Muscle of arm (tissue), 1 donor: ENCODE measurements at regions not wholly inside any gene's neighbourhood (a gene's known extent, or its start where the extent isn't known, plus 50 kb on each side); places are given as distances from the start of the nearest gene placed in this dataset.
"Not testable (repeated sequence)": the region's sequence is repeated elsewhere in the genome, so short reads cannot be mapped to it uniquely, and the experiment has no call there.

Source experiments
- DNase-seq: peaks from one replicate; pipeline ENCODE4 v3.0.0-alpha.2; 2013

DNA sequence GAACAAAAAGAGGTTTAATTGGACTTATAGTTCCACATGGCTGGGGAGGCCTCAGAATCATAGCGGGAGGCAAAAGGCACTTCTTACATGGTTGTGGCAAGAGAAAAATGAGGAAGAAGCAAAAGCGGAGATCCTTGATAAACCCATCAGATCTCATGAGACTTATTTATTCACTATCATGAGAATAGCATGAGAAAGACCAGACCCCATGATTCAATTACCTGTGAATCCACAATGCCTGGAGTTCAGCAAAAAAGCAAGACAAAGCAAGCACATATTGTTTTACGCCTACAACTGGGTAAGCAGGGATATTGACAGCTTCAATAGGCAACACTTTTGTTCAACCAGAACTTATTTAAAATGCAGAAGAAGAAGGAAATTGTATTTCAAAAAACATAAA is 218.2 kb downstream of the RPL10L start:
- no peak for DNase-seq

GRCh38 chr14:46432516-46432915 is 219.1 kb downstream of the RPL10L start:
- no peak for DNase-seq

DNA sequence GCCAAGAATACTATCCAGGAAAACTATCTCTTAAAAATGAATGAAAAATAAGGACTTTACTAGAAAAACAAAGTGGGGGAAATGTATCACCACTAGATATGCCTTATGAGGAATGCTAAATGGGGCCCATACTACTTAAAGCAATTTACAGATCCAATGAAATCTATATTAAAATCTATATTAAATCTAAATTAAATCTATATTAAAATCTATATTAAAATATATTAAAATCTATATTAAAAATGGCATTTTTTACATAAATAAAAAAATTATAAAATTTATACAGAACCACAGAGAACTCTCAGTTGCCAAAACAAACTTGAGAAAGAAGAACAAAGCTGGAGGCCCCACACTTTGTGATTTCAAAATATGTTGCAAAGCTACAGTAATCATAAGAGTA is 234.5 kb downstream of the RPL10L start:
- no peak for DNase-seq

DNA sequence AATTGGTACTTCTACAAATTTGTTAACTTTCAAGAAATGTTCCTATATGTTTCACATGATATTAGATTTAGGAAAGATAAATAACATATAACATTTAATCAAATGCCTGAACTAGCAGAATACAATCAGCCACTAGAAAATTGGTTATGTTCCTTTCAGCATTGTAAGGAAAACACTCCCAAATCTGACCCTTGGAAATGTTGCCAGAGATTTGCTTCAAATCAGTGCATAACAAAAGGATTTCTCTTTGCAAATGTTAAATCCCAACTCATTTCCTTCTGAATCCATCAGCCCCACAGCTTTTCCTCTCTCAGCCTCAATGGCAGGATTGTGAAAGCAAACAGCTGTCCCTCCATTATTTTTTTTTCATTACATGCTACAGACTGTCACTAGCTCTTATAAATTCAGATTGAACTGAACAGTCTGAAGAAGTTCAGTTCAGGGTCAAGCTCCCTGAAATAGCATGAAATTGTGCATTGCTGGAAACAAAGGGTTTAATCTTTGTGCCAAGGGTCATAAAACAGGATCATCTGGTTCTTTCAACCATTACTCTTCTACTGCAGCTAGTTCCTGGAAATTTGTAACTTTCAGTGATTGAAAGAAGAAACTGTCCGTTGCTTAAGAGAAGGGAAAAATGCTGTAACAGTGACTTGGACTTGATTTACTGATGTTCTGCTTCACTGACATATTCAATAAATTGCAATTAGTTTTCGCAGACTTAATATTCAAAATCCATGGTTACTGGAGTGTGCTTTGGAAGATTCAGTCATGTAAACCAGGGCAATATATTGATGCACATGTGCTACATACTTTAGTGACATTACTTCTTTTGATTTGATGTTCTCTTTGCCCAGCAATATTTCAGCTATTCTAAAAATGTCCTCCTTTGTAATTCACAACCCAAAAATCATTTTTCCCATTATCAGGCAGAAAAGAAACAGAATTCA is 246.4 kb downstream of the RPL10L start:
- peak; percentile 25 for DNase-seq

DNA sequence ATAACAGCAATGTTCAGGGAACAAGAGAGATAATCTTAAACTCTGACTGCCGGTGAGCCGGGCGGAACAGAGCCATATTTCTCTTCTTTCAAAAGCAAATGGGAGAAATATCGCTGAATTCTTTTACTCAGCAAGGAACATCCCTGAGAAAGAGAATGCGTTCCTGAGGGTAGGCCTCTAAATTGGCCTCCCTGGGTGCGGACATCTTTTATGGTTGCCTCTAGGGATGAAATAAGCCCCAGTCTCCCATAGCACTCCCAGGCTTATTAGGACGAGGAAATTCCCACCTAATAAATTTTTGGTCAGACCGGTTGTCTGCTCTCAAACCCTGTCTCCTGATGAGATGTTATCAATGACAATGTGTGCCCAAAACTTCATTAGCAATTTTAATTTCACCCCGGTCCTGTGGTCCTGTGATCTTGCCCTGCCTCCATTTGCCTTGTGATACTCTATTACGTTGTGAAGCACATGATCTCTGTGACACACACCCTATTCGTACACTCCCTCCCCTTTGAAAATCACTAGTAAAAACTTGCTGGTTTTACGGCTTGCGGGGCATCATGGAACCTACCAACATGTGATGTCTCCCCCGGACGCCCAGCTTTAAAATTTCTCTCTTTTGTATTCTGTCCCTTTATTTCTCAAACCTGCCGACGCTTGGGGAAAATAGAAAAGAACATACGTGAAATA is 249.4 kb downstream of the RPL10L start:
- DNase-seq, result not testable (repeated sequence)

GRCh38 chr14:46401066-46401465 is 250.5 kb downstream of the RPL10L start:
- no peak for DNase-seq

GRCh38 chr14:46399049-46399448 is 252.5 kb downstream of the RPL10L start:
- no peak for DNase-seq

- no peak for DNase-seq
Measured at GRCh38 chr14:46384611-46385010, 267.0 kb downstream of the RPL10L start.

DNA sequence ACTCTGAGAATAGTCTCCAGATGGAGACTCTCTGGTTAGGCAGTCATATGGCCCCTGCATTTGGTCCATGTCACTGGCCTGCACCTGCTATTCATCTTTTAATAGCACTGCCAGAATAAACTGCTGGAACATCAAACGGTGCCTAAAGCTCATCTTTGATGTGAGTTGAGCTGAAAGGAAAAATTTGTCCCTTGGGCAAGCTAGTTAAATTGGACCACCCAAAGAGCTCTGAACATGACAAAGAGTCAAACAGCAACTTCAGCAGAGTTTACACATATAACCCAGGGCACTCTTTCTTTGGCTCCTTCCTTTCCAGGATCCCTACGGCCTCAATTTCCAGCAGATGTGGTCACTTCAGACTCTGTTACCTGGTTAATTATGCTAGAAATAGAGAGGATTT is 269.9 kb downstream of the RPL10L start:
- DNase-seq, result no peak

GRCh38 chr14:46378248-46378647 is 273.3 kb downstream of the RPL10L start:
- DNase-seq, result no peak

DNA sequence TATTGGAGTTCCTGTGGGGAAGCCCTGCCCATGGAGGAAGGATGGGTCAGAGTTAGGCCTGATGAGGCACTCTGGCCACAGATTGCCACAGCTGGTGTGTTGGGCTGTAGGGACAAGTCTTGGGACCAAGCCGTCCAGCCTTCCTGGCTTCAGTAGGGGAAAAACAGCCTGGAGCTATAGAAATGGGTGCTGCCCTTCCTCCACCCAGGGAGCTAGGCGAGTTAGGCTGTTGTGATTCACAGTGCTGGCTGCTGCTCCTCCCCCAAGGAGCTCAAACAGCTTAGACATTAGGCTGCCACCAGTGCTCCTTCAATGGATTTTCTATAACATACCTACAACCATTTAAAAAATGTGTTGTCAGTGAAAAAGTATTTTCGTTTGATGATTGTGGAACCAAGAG is 274.3 kb downstream of the RPL10L start:
- no peak for DNase-seq

- no peak for DNase-seq
Measured at GRCh38 chr14:46369391-46369790, 282.2 kb downstream of the RPL10L start.

DNA sequence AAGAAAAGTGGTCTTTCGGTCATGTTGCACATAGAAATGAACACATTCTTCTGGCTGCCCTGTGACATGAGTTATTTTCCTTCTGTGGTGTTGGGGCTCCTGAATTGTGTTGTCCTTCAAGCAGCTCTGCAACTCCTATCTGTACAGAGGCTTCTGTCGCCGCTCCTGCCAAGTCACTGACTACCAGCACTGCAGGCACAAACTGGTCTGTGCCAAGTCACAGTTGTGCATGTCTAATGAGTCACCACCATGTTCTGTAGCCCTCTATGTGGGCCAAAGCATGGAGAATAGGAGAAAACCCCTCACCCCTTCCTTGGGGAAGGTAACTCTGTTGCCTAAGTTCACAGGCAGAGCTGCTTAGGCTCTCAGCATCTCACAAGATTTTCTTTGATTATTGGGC is 283.3 kb downstream of the RPL10L start:
- no peak for DNase-seq

- no peak for DNase-seq
Measured at GRCh38 chr14:46352844-46353243, 298.7 kb downstream of the RPL10L start.

DNA sequence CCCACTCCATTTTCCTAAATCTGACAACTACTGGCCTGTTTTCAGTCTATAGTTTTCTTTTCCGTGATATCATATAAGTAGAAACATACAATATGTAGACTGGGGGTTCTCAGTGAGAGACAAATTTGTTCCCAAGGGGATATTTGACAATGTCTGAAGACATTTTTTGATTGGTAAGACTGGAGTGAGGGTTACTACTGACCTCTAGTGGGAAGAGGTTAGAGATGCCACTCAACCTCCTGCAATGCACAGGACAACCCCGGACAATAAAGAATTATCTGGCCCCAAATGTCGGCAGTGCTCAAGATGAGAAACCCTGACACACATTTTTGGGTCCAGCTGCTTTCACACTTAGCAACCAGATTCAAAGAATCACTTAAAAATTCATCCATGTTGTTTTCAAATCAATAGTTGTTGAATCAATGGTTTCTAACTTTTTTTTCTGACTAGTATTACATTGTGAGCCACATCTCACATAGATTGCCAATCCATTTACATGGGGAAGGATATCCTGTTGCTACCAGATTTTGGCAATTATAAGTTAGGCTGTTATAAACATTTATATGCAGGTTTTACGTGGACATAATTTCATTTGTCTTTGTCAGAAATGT is 307.1 kb downstream of the RPL10L start:
- no peak for DNase-seq

DNA sequence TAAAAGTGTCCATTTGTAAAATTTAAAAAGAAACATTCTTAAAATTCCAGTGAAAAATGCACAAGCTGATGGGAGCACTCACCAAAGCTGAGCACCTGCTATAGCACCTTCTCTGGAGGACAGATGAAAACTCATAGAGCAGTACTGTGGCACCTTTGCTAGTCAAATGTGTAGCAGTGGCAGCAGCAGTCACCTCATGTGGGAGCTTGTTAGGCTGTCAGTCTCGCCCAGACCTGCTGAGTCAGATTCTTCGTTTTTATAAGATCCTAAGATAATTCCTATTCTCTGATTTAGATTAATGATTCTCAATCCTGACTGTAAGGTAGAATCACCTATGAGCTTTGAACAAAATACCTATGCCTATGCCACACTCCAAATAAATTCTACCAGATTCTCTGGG is 325.8 kb downstream of the RPL10L start:
- no peak for DNase-seq

- DNase-seq, result no peak
Measured at GRCh38 chr14:46325157-46325556, 326.4 kb downstream of the RPL10L start.

DNA sequence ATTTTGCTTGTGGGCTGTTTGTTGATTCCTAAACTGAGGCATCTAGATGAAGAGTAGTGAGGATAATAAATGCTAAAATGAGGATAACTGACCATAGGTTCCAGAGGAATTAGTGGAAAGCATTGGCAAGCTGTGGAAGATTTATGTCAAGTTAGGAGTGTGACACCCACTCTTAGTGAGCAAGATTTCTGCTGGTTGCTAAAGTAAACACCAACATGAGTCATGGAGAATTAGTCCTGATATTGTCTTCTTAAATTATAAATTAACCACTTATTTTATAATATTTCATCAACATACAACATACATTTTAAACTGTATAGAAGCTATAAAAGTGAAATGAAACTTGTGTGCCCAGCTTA is 328.2 kb downstream of the RPL10L start:
- no peak for DNase-seq

DNA sequence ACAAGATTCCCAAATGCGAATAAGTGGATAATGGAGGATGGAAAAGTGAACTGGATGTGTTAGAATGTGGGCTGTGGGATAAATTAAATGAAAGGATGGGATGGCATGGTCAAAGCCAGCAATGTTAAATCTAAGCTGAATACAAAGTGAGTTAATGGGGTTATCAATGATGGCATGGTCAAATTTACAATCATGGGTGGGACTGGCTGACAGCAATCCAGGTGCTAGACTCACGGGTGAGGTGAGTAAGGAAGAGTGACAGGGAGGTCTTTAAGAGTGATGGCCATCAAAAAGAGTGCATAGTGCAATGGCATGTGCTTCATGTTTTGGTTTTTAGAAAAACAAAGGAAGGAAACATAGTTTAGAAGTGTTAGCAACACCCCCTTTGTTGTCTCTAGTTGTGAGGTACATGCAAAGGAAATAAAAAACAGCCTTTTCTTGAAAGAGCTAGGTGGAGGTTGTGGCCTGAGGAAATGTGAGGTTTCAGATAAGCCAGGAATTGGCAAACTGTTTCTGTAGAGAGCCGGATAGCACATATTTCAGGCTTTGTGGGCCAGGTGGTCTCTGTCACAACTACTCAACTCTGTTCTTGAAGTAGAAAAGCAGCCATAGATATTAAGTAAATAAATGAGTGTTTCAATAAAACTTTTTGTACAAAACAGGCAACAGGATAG is 328.7 kb downstream of the RPL10L start:
- no peak for DNase-seq

GRCh38 chr14:46322076-46322475 is 329.5 kb downstream of the RPL10L start:
- no peak for DNase-seq

DNA sequence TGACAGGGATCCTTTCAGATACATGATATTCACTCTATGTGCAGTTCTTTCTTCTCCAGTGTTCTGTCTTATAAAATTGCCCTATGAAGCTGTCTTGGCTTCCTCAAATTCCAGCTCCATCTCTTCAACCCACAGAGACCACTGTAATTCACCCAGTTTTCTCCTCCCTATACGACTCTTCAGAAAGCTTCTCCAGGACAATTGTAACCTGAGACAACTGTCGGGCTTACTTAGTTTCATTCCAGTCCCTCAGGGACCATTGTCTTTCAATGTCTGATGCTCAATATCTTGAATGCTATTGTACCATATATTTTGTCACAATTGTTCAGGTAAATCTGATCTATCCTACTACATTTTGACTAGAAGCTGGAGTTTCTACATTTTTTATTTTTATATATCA is 345.3 kb downstream of the RPL10L start:
- no peak for DNase-seq

GRCh38 chr14:46300765-46301164 is 350.8 kb downstream of the RPL10L start:
- no peak for DNase-seq
